HG03066 (cell line): ENCODE measurements at regions not wholly inside any gene's neighbourhood (a gene's known extent, or its start where the extent isn't known, plus 50 kb on each side); places are given as distances from the start of the nearest gene placed in this dataset.
"Not testable (repeated sequence)": the region's sequence is repeated elsewhere in the genome, so short reads cannot be mapped to it uniquely, and the experiment has no call there.

Experiments
- ATAC-seq: cut with Tn5 transposase; IDR thresholded peaks from one replicate; pipeline ENCODE4 v1.9.1; 2021; ENCODE audit warnings: low read depth; ENCODE audit not compliant: unreplicated experiment

GRCh38 chr2:18268400-18268799, 292.1 kb downstream of the RDH14 start:
- ATAC-seq = no peak

- ATAC-seq = no peak
Observed at GRCh38 chr2:18267501-18267900, 293.0 kb downstream of the RDH14 start.

- not testable (repeated sequence) for ATAC-seq
Observed at GRCh38 chr2:18266699-18267098, 293.8 kb downstream of the RDH14 start.

- no peak for ATAC-seq
Observed at GRCh38 chr2:18265614-18266586, 294.6 kb downstream of the RDH14 start.

- no peak for ATAC-seq
Observed at GRCh38 chr2:18262601-18263000, 297.9 kb downstream of the RDH14 start.

GRCh38 chr2:18253686-18254197, 306.7 kb downstream of the RDH14 start:
- ATAC-seq = no peak

GRCh38 chr2:18251486-18251885, 309.0 kb downstream of the RDH14 start:
- no peak for ATAC-seq

- ATAC-seq = no peak
Observed at GRCh38 chr2:18247282-18248110, 313.0 kb downstream of the RDH14 start.

- no peak for ATAC-seq
Observed at GRCh38 chr2:18245375-18245774, 315.1 kb downstream of the RDH14 start.

GRCh38 chr2:18244845-18245244, 315.6 kb downstream of the RDH14 start:
- ATAC-seq = no peak

GRCh38 chr2:18243816-18244215, 316.6 kb downstream of the RDH14 start:
- no peak for ATAC-seq

- no peak for ATAC-seq
Observed at GRCh38 chr2:18242716-18243115, 317.7 kb downstream of the RDH14 start.

- no peak for ATAC-seq
Observed at GRCh38 chr2:18238209-18238608, 322.2 kb downstream of the RDH14 start.

- ATAC-seq = no peak
Observed at GRCh38 chr2:18237298-18237697, 323.2 kb downstream of the RDH14 start.

- ATAC-seq = no peak
Observed at GRCh38 chr2:18232731-18233438, 327.6 kb downstream of the RDH14 start.

GRCh38 chr2:18230668-18231067, 329.8 kb downstream of the RDH14 start:
- no peak for ATAC-seq

GRCh38 chr2:18219676-18220075, 340.8 kb downstream of the RDH14 start:
- no peak for ATAC-seq

GRCh38 chr2:18218160-18218933, 339.9 kb downstream of the KCNS3 start:
- no peak for ATAC-seq

- ATAC-seq = no peak
Observed at GRCh38 chr2:18214936-18215335, 336.5 kb downstream of the KCNS3 start.

- no peak for ATAC-seq
Observed at GRCh38 chr2:18213986-18214385, 335.5 kb downstream of the KCNS3 start.
